Liver (tissue), 8 donors: ENCODE measurements at regions not wholly inside any gene's neighbourhood (a gene's known extent, or its start where the extent isn't known, plus 50 kb on each side); places are given as distances from the start of the nearest gene placed in this dataset.

Source experiments
- DNase-seq: peaks from one replicate; pipeline ENCODE4 v3.0.0-alpha.2; 2017; ENCODE audit warnings: low spot score
- H3K27ac ChIP-seq, 2 donors: one replicate each; pipeline ENCODE4 v1.7.0; 2013; ENCODE audit warnings: inconsistent platforms in 2 of 2, low read length in 2 of 2, control low read depth in 1 of 2, low read depth in 1 of 2, mild to moderate bottlenecking in 1 of 2
- H3K27me3 ChIP-seq, 4 donors: one replicate each; pipeline versions ENCODE4 v1.6.1 to v1.7.0; 2013; ENCODE audit warnings: low read length in 3 of 4, inconsistent platforms in 1 of 4, mild to moderate bottlenecking in 1 of 4, moderate library complexity in 1 of 4; ENCODE audit not compliant: control insufficient read depth in 4 of 4, insufficient read depth in 4 of 4
- H3K36me3 ChIP-seq, 4 donors: one replicate each; pipeline versions ENCODE4 v1.6.1 to v1.7.0; 2013; ENCODE audit warnings: low read length in 3 of 4, mild to moderate bottlenecking in 3 of 4, low read depth in 1 of 4, moderate library complexity in 1 of 4; ENCODE audit not compliant: control insufficient read depth in 4 of 4, insufficient read depth in 3 of 4
- H3K4me1 ChIP-seq, 4 donors: one replicate each; pipeline versions ENCODE4 v1.6.1 to v1.7.0; 2013; ENCODE audit warnings: low read length in 3 of 4, mild to moderate bottlenecking in 3 of 4, moderate library complexity in 1 of 4; ENCODE audit not compliant: control insufficient read depth in 4 of 4, insufficient read depth in 4 of 4
- H3K4me3 ChIP-seq, 3 donors: one replicate each; pipeline versions ENCODE4 v1.6.1 to v1.7.0; 2013; ENCODE audit warnings: low read length in 3 of 3, control low read depth in 1 of 3, low read depth in 1 of 3, mild to moderate bottlenecking in 1 of 3
- H3K9ac ChIP-seq, 2 donors: one replicate each; pipeline ENCODE4 v1.7.0; 2013; ENCODE audit warnings: low read length in 2 of 2, mild to moderate bottlenecking in 2 of 2, moderate library complexity in 2 of 2, control low read depth in 1 of 2, low read depth in 1 of 2
- H3K9me3 ChIP-seq, 4 donors: one replicate each; pipeline versions ENCODE4 v1.6.1 to v1.7.0; 2013; ENCODE audit warnings: low read length in 3 of 4; ENCODE audit not compliant: control insufficient read depth in 4 of 4
- CTCF ChIP-seq: fragments of 150-350 bp; IDR thresholded peaks from 2 replicates; pipeline ENCODE4 v1.5.1; 2017; ENCODE audit warnings: improper control_type of control experiment, low read depth, low read length; ENCODE audit not compliant: missing input control
- EGR1 ChIP-seq, 2 donors: IDR thresholded peaks; 2 replicates each; pipeline ENCODE4 v1.6.1; 2016 to 2018; ENCODE audit warnings: antibody characterized with exemption in 2 of 2, low read depth in 2 of 2
- HNF4G ChIP-seq: IDR thresholded peaks from 2 replicates; pipeline ENCODE4 v1.6.1; 2016; ENCODE audit warnings: antibody characterized with exemption
- NR2F2 ChIP-seq: IDR thresholded peaks from 2 replicates; pipeline ENCODE4 v1.6.1; 2016; ENCODE audit warnings: antibody characterized with exemption
- RAD21 ChIP-seq, 2 donors: IDR thresholded peaks; 2 replicates each; pipeline ENCODE4 v1.6.1; 2016; ENCODE audit warnings: antibody characterized with exemption in 2 of 2, mild to moderate bottlenecking in 2 of 2
- SP1 ChIP-seq: IDR thresholded peaks from 2 replicates; pipeline ENCODE4 v1.6.1; 2018; ENCODE audit warnings: antibody characterized with exemption, mild to moderate bottlenecking
- TAF1 ChIP-seq: conservative IDR thresholded peaks from 2 replicates; pipeline ENCODE4 v1.6.1; 2016; ENCODE audit warnings: antibody characterized with exemption, mild to moderate bottlenecking
- YY1 ChIP-seq: IDR thresholded peaks from 2 replicates; pipeline ENCODE4 v1.6.1; 2016; ENCODE audit warnings: antibody characterized with exemption, mild to moderate bottlenecking
- ZBTB33 ChIP-seq: IDR thresholded peaks from 2 replicates; pipeline ENCODE4 v1.6.1; 2016; ENCODE audit warnings: antibody characterized with exemption
- WGBS: extraction: QIAGEN DNeasy Blood & Tissue Kit; methylation state at CpG from one replicate; pipeline ENCODE4 v1.1.7; 2013; 5-methylcytosine and 5-hydroxymethylcytosine counted together
- TF ChIP-seq, protein P1 (sequence below): IDR thresholded peaks from 2 replicates; pipeline ENCODE4 v1.6.1; 2016; ENCODE audit warnings: antibody characterized with exemption, mild to moderate bottlenecking
- donor health status: healthy.
- donor health status: healthy.
- donor health status: healthy.
- donor health status: healthy.
- donor health status: healthy.

DNA sequence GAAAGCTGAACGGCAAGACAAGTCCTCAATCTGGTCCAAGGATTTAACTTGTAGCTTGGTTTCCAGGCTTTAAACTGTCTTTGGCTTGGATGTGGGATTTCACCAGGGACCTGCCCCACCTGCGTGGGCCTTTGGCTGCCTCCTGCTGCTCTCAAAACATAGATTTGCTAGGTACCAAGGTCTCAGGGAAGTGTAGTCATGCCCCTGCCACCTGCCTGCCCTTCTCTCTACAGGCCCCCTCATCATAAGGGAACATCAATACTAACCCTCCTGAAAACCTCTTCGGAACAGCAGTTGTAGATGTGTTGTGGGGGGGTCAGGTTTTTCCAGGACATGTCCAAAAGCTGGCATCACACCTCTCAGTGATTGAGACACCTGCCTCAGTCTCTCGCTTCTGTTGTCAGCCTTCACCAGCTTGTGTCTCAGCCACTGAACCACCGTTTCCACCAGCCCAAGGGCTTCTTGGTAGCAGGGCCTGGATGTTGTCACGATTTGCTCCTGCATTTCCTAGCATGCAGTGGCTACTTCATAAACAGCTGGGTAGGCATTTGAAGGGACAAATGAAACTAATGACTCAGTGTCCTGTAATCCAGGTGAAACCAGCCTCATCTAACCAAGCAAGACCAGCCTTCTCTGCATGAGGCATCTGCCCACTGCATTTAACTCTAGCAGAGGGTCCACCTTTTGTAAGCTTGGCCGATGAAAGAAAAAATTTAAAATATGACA, 141.6 kb upstream of the THBS2 start:
- H3K27ac ChIP-seq = no peak overlapping the region

More for the DNA sequence above, 141.6 kb upstream of the THBS2 start:
- H3K4me1 ChIP-seq = no peaks in the 10 kb centered on the region
- WGBS = 87% methylated on average over 7 of the region's 7 CpGs
- no peaks in the 10 kb centered on the region for H3K36me3 ChIP-seq
- no peaks in the 10 kb centered on the region for H3K27me3 ChIP-seq
- H3K9me3 ChIP-seq = peaks cover 0 to 7% (median 5%) of the 10 kb centered on the region in 4 donors
- no peak for DNase-seq
- TF ChIP-seq YY1 (no peak), HNF4G (no peak), NR2F2 (no peak), CTCF (no peak), SP1 (no peak), EGR1 (IDR thresholded peaks at IDR 0.05; ENCODE audit: low read depth in 2 of 2) (no peak), TAF1 (no peak), ZBTB33 (no peak), RAD21 (IDR thresholded peaks at IDR 0.05) (no peak)
- TF ChIP-seq, protein P1, sequence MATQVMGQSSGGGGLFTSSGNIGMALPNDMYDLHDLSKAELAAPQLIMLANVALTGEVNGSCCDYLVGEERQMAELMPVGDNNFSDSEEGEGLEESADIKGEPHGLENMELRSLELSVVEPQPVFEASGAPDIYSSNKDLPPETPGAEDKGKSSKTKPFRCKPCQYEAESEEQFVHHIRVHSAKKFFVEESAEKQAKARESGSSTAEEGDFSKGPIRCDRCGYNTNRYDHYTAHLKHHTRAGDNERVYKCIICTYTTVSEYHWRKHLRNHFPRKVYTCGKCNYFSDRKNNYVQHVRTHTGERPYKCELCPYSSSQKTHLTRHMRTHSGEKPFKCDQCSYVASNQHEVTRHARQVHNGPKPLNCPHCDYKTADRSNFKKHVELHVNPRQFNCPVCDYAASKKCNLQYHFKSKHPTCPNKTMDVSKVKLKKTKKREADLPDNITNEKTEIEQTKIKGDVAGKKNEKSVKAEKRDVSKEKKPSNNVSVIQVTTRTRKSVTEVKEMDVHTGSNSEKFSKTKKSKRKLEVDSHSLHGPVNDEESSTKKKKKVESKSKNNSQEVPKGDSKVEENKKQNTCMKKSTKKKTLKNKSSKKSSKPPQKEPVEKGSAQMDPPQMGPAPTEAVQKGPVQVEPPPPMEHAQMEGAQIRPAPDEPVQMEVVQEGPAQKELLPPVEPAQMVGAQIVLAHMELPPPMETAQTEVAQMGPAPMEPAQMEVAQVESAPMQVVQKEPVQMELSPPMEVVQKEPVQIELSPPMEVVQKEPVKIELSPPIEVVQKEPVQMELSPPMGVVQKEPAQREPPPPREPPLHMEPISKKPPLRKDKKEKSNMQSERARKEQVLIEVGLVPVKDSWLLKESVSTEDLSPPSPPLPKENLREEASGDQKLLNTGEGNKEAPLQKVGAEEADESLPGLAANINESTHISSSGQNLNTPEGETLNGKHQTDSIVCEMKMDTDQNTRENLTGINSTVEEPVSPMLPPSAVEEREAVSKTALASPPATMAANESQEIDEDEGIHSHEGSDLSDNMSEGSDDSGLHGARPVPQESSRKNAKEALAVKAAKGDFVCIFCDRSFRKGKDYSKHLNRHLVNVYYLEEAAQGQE = no peak
- no peak overlapping the region for H3K9ac ChIP-seq
- no peak overlapping the region for H3K4me3 ChIP-seq
